ENCODE measurements at regions not wholly inside any gene's neighbourhood (a gene's known extent, or its start where the extent isn't known, plus 50 kb on each side); places are given as distances from the start of the nearest gene placed in this dataset.

GRCh38 chr5:147968855-147969254 is 62.5 kb upstream of the C5orf46 start (continued):
- TF ChIP-seq CHD7 (IDR thresholded peaks at IDR 0.05; ENCODE audit: insufficient replicate concordance, low read length) (no peak), TEAD4 (IDR thresholded peaks at IDR 0.05; ENCODE audit: low read depth, low read length) (no peak), BACH1 (IDR thresholded peaks at IDR 0.05; ENCODE audit: low read length) (no peak)

Measured in H1 (cell line).